ENCODE measurements at regions not wholly inside any gene's neighbourhood (a gene's known extent, or its start where the extent isn't known, plus 50 kb on each side); places are given as distances from the start of the nearest gene placed in this dataset.

- DNase-seq = no peak
These were observed 146.2 kb upstream of the DMRT1 start for GRCh38 chr9:695252-695651.

GRCh38 chr9:696332-697323 is 144.9 kb upstream of the DMRT1 start:
- DNase-seq = no peak

- DNase-seq = no peak
These were observed 143.2 kb upstream of the DMRT1 start for GRCh38 chr9:698276-698675.

GRCh38 chr9:698954-699353 is 142.5 kb upstream of the DMRT1 start:
- DNase-seq = no peak

- no peak for DNase-seq
These were observed 142.1 kb upstream of the DMRT1 start for GRCh38 chr9:699396-699795.

GRCh38 chr9:700365-701282 is 140.9 kb upstream of the DMRT1 start:
- DNase-seq = no peak

- DNase-seq = no peak
These were observed 138.1 kb upstream of the DMRT1 start for GRCh38 chr9:703392-703791.

- no peak for DNase-seq
These were observed 135.4 kb upstream of the DMRT1 start for GRCh38 chr9:706073-706472.

GRCh38 chr9:706606-707459 is 134.7 kb upstream of the DMRT1 start:
- no peak for DNase-seq

GRCh38 chr9:708182-708550 is 133.3 kb upstream of the DMRT1 start:
- no peak for DNase-seq

- no peak for DNase-seq
These were observed 132.7 kb upstream of the DMRT1 start for GRCh38 chr9:708551-709432.

- no peak for DNase-seq
These were observed 130.3 kb upstream of the DMRT1 start for GRCh38 chr9:710951-711745.

- no peak for DNase-seq
These were observed 129.5 kb upstream of the DMRT1 start for GRCh38 chr9:711761-712553.

GRCh38 chr9:712643-713042 is 128.9 kb upstream of the DMRT1 start:
- DNase-seq = no peak

- no peak for DNase-seq
These were observed 128.4 kb upstream of the DMRT1 start for GRCh38 chr9:713091-713490.

GRCh38 chr9:714675-715074 is 126.8 kb upstream of the DMRT1 start:
- DNase-seq = no peak

GRCh38 chr9:715300-715699 is 126.2 kb upstream of the DMRT1 start:
- no peak for DNase-seq

- DNase-seq = no peak
These were observed 125.6 kb upstream of the DMRT1 start for GRCh38 chr9:715743-716400.

GRCh38 chr9:717722-718121 is 123.8 kb upstream of the DMRT1 start:
- no peak for DNase-seq

All from NK-92 treated with Interleukin-12 subunit alpha and Interleukin-12 subunit beta, amount 100 ng/mL, for 24 hours (cell line).